GM21390 (cell line): ENCODE measurements at regions not wholly inside any gene's neighbourhood (a gene's known extent, or its start where the extent isn't known, plus 50 kb on each side); places are given as distances from the start of the nearest gene placed in this dataset.

ENCODE experiments used
- ATAC-seq: cut with Tn5 transposase; IDR thresholded peaks from one replicate; pipeline ENCODE4 v1.9.1; 2021; ENCODE audit not compliant: unreplicated experiment

- ATAC-seq = no peak
Measured at GRCh38 chr11:8796941-8797340, 114.0 kb upstream of the AKIP1 start.

DNA sequence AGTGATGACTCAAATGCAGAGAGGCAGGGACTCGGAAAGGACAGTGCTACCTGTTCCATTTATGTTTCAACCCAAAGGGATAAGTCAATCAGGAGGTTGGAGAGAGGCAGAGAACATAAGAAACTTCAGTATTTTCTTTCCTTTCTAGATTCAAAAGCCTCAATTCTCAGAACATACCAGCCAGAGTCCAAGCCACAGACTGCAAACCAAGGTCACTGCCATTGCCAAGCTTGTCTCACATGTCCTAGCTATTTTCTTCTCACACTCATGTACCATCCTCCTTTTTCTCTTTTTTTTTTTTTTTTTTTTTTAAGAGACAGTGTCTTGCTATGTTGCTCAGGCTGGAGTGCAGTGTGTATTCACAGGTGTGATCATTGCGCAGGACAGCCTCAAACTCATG lies 111.7 kb upstream of the AKIP1 start:
- ATAC-seq = no peak

DNA sequence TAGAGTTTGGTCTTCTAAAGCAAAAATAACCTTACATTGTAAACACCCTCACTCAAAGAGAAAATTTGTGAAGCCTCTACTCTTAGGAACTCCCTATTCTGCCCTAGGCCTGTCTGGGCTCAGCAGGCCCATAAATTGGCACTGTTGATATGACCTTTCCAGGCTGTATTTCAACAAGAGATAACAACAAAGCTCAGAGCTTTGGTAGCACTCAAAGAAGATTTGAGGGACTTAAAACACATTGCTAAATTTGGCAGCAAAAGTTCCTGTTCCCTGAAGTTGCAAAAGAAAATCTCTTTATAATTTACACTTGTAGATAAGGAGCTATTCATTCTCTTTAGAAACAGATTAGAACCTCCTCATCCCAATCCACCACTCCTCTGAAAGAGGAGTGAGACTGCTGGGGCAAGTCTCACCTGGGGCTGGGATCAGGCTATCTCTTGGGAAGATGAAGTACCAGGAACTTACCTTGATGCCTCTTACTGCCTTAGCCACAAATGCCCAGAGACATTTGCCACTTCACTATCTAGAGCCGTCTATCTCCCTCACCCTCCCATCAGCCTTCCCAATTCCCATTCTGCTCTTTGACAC lies 110.4 kb upstream of the AKIP1 start:
- ATAC-seq = no peak

GRCh38 chr11:8801121-8801520 lies 109.9 kb upstream of the AKIP1 start:
- ATAC-seq = no peak

- ATAC-seq = no peak
Measured at GRCh38 chr11:8802251-8802650, 108.7 kb upstream of the AKIP1 start.

DNA sequence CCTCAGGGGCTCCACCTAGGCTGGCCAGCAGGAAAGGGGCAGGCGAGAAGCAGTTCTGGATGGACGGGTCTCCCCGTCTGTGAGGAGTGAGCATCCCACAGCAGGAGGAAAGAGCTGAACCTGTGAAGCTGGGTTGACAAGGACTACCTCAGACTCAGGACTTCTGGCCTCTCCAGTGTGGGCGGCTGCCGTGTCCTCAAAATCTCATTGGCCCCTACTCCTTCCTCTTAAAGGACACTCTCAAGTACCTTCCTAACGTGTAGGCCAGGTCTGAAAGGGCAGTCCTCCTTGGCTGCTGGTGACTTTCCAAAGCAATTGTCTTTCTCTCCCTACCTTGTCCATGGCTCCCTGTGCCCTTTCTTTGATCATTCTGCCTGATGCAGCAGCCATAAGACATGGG lies 107.0 kb upstream of the AKIP1 start:
- ATAC-seq = no peak

DNA sequence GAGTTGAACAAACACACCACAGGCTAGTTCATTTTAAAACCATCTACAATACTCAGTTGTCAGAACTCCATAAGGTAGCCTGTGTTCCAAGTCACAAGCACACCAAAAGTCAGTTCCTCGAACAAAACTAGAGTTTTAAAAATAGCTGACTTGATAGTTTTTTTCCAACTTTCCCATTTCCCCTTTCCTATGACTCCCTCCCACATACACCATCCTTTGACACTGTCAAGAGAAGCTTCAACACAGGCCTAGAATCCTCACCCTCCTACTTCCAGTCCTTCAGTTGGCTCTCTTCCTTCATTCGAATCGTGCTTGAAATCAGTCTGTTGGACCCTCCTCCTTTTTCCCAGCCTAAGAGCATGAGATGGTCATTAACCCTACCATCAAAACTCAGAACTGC lies 105.7 kb upstream of the AKIP1 start:
- ATAC-seq = no peak

DNA sequence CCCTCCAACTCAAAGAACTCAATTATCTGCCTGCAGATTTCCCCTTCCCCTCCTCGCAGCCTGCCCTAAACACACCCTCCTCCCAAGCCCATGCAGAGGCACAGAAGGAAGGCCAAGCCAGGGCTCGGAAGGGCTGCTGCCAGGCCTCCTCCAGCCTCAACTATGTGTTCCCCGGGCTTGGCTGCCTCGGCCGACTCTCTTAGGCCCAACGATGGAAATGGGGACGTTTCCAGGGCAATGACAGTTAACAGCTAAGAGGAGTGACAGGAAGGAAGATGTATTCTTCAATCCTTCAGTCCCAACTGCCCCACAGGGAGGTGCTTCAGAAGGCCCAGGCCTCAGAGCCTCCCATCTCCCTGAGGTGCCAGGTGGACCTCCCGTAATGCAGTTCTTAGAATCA lies 104.0 kb upstream of the AKIP1 start:
- no peak for ATAC-seq

- no peak for ATAC-seq
Measured at GRCh38 chr11:8807544-8808225, 103.3 kb upstream of the AKIP1 start.

GRCh38 chr11:8808226-8808585 lies 102.8 kb upstream of the AKIP1 start:
- ATAC-seq = no peak

- ATAC-seq = no peak
Measured at GRCh38 chr11:8809241-8809938, 101.6 kb upstream of the AKIP1 start.

- no peak for ATAC-seq
Measured at GRCh38 chr11:8809939-8810539, 101.0 kb upstream of the AKIP1 start.

DNA sequence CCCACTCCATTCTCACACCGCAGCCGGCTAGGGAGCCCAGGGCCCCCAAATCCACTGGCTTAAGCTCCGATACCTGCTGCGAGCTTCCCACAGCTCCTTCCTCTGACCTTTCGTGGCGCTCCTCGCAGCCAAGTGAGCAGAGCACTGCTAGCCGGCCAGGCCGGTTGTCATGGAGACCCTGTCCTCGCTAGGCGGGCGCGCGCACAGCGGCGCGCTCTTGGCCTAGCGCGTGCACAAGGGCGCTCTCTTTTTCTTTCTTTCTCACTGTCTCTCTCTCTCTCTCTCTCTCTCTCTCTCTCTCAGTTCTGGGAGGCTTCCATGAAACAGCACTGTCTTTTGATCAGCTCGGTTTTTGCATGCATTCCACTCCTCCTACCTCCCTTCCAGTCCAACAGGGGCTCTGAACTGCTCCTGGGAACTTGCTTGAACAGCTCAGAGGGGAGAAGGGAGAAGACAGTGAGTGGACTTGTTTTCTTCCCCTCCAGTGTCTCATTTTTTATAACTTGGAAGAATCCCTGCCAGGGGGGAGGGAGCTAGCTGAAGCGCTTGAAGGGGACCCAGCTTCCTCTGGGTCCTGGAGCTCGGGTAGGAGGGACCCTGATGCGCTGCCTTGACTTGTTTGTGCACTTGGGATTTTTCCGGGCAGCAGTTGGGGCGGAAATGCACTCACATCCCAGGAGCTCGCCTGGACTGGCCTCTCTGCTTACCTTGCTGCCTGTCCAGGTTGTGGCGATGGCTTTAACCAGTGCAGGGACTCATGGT lies 100.3 kb upstream of the AKIP1 start:
- ATAC-seq = no peak

GRCh38 chr11:8811571-8811970 lies 99.4 kb upstream of the AKIP1 start:
- no peak for ATAC-seq

DNA sequence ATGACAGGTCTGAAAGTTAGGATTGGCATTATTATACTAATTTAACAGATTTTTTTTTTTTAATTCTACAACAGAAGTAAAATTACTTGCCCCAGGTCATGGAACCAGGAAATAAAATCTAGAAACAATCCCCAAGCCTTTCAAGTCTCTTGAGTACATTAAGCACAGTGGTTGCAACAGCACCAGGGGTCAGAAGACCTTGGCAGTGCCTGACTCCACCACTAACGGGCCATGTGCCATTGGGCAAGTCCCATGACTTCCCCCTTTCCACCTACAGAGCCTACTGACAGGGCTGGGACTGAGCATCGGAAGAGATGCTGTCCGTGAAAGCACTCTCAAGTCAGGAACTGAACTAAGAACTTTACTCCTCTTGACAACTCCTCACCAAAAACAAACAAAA lies 98.6 kb upstream of the AKIP1 start:
- no peak for ATAC-seq

GRCh38 chr11:8813658-8814057 lies 97.3 kb upstream of the AKIP1 start:
- peak; percentile 77 for ATAC-seq

DNA sequence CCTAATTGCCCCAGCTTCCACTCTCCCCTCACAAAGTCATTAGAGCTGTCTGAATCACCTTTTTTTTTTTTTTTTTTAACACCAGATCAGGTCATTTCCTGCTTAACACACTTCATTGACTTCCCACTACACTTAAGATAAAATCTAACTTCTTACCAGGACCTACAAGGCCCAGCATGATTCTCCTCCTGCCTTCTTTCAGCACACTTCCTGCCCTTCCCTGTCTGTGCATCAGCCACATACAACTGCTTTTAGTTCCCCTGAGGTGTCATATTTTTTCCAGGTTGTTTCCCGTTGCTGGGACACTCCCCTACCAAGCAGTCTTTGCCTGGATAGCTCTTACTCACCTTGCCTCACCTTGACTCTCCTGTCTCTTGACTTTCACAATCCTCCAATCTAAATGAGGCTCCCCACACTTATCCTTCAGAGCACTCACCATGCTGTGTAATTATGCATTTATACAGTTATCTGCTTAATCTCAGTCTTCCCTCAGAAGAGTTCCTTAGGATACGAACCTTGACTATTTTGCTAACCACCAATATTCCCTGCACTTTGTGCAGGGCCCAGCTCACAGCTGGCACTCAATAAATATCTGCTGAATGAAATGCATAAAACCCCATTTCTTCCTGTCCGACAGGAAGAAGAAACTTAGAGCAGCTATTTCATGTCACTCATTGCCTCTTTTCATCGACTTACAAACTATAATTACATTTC lies 96.6 kb upstream of the AKIP1 start:
- peak; percentile 24 for ATAC-seq

DNA sequence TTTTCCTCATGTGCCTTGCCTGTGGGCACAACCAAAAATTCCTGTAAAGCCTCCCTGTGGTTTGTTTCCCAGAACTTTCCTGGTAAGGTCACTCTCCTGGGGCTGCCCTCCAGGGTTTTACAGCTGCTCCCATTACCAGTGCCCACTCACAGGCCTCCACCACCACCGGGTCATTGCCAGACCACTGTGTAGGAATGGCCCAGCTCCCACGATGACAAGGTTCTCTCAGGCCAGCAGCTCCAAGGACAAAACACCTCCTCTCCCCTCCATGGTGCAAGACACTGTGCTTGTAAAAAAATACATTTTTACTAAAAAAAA lies 96.1 kb upstream of the AKIP1 start:
- no peak for ATAC-seq

GRCh38 chr11:8818421-8818820 lies 92.6 kb upstream of the AKIP1 start:
- ATAC-seq = no peak

- ATAC-seq = no peak
Measured at GRCh38 chr11:8820401-8820800, 90.6 kb upstream of the AKIP1 start.

DNA sequence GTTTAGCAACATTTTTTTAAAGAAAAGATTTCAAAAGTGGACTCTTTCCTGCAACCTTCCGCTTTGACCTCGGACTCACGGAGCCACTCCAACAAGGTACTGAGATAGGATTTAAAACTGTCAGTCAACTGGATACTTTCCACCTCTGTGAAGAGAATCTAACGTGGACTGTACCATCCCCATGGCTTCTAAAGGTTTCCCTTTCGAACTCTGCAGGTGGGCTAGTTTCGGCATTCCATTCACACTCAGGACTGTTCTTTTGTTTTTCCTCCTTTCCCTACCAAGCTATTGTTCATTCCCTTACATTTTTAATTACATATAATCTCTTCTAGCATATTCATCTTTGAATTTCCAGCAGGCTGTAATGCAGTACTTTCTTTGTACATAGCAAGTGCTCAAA lies 88.5 kb upstream of the AKIP1 start:
- no peak for ATAC-seq
